Skeletal muscle tissue (tissue), 3 donors: ENCODE measurements at regions not wholly inside any gene's neighbourhood (a gene's known extent, or its start where the extent isn't known, plus 50 kb on each side); places are given as distances from the start of the nearest gene placed in this dataset.

Source experiments
- H3K27ac ChIP-seq: one replicate; pipeline ENCODE4 v1.7.0; 2013; ENCODE audit warnings: mild to moderate bottlenecking, low read depth, low read length, inconsistent platforms
- H3K27me3 ChIP-seq, 3 donors: one replicate each; pipeline ENCODE4 v1.7.0; 2013; ENCODE audit warnings: low read length in 3 of 3; ENCODE audit not compliant: control insufficient read depth in 3 of 3, insufficient read depth in 3 of 3
- H3K36me3 ChIP-seq, 3 donors: one replicate each; pipeline ENCODE4 v1.7.0; 2013; ENCODE audit warnings: low read length in 3 of 3; ENCODE audit not compliant: control insufficient read depth in 3 of 3, insufficient read depth in 3 of 3
- H3K4me1 ChIP-seq, 3 donors: one replicate each; pipeline ENCODE4 v1.7.0; 2013; ENCODE audit warnings: low read length in 3 of 3, mild to moderate bottlenecking in 3 of 3; ENCODE audit not compliant: control insufficient read depth in 3 of 3, insufficient read depth in 3 of 3
- H3K4me3 ChIP-seq, 3 donors: one replicate each; pipeline ENCODE4 v1.7.0; 2013; ENCODE audit warnings: low read length in 3 of 3
- H3K9ac ChIP-seq, 3 donors: one replicate each; pipeline ENCODE4 v1.7.0; 2013; ENCODE audit warnings: low read length in 3 of 3, mild to moderate bottlenecking in 3 of 3, moderate library complexity in 2 of 3, low read depth in 1 of 3
- H3K9me3 ChIP-seq, 3 donors: one replicate each; pipeline ENCODE4 v1.7.0; 2013; ENCODE audit warnings: low read length in 3 of 3; ENCODE audit not compliant: control insufficient read depth in 3 of 3
- donor health status: Osteomylitis.

DNA sequence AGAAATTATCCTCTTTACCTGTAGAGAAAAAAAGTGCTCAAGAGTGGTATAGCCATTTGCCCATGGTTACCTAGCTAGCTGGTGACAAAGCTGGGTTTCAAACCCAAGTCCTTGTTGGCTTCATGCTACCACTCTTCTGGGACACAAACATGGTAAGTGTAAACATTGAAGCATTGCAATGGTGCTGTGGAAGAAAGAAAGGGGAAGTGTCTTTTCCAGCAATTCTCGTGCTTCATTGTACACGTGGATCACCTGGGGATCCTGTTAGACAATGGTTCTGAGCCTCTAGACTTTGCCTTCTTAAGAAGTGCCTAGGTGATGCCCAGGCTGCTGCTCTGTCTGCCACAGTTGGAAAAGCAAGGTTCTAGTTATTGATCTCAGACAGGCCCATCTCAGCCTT lies 134.8 kb upstream of the CTNNB1 start:
- H3K9ac ChIP-seq: no peak overlapping the region
- H3K36me3 ChIP-seq: no peaks in the 10 kb centered on the region
- no peaks in the 10 kb centered on the region for H3K9me3 ChIP-seq
- no peaks in the 10 kb centered on the region for H3K4me1 ChIP-seq
- no peak overlapping the region for H3K27ac ChIP-seq
- no peaks in the 10 kb centered on the region for H3K27me3 ChIP-seq
- H3K4me3 ChIP-seq: no peak overlapping the region

DNA sequence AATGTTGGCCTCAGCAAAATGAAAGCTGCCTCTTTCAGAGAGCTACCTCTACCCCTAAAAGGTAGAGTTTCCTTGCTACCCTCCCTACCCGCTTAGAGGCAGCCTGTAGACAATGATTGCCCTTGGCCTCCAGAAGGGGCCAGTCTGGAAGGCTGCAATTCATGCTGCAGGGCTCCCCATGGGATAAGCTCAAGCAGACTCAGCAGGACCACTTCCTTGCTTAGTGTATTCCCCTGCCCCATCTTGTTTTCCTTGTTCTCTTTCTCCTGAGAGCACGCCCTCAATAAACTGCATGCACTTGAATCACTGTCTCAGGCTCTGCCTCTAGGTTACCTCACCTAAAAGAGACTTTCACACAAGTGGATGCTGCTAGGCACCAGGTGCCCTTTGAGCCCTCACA lies 134.0 kb upstream of the CTNNB1 start:
- no peaks in the 10 kb centered on the region for H3K27me3 ChIP-seq
- H3K36me3 ChIP-seq: no peaks in the 10 kb centered on the region
- H3K4me3 ChIP-seq: no peak overlapping the region
- H3K9me3 ChIP-seq: no peaks in the 10 kb centered on the region
- H3K4me1 ChIP-seq: no peaks in the 10 kb centered on the region
- no peak overlapping the region for H3K9ac ChIP-seq
- H3K27ac ChIP-seq: no peak overlapping the region

DNA sequence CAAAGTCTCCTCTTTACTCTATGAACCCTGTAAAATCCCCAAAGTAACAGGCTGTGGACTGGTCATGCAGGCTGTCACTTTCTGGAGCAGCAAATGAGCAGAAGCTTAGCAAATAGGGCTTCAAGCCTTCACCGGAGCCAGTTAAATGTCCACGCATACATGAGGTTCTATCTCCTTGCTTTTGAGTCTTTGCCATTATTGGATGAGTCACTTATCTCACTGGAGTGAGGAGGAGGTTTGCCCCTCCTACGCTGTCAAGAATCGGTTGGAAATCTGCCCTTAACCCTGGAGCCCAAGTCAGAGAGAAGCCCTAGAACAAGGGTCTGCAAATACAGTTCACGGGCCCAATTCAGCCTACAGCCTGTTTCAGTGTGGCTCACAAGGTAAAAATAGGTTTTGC lies 126.1 kb upstream of the CTNNB1 start:
- no peaks in the 10 kb centered on the region for H3K36me3 ChIP-seq
- no peaks in the 10 kb centered on the region for H3K27me3 ChIP-seq
- no peaks in the 10 kb centered on the region for H3K4me1 ChIP-seq
- no peak overlapping the region for H3K4me3 ChIP-seq
- no peak overlapping the region for H3K9ac ChIP-seq
- no peak overlapping the region for H3K27ac ChIP-seq
- H3K9me3 ChIP-seq: no peaks in the 10 kb centered on the region

GRCh38 chr3:41075975-41076374 lies 123.3 kb upstream of the CTNNB1 start:
- Histone ChIP-seq H3K27me3 (peaks cover 0 to 3% (median 0%) of the 10 kb centered on the region in 3 donors), H3K27ac (no peak overlapping the region), H3K36me3 (no peaks in the 10 kb centered on the region), H3K4me1 (no peaks in the 10 kb centered on the region), H3K4me3 (no peak overlapping the region), H3K9ac (no peak overlapping the region), H3K9me3 (no peaks in the 10 kb centered on the region)

DNA sequence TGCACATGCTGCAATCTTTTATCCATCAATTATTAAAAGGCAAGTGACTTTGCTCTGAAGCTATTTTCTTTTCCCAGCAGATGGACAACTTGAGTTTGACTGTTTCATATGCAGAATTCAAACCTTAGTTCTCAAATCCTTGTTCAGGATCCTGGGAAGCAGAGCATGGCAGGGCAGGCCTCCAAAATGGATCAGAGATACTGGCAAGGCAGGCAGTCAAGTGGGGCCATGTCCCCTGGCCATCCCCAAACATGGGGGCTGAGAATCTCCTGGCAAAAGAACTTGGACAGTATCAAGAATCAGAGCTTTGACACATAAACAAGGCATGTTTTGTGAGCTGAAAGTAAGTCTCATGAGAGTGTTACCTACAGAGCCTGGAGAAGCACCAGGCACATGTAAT lies 122.9 kb upstream of the CTNNB1 start:
- Histone ChIP-seq H3K27ac (no peak overlapping the region), H3K9ac (no peak overlapping the region), H3K4me1 (no peaks in the 10 kb centered on the region), H3K27me3 (peaks cover 0 to 3% (median 0%) of the 10 kb centered on the region in 3 donors), H3K36me3 (no peaks in the 10 kb centered on the region), H3K9me3 (no peaks in the 10 kb centered on the region), H3K4me3 (no peak overlapping the region)

- no peaks in the 10 kb centered on the region for H3K4me1 ChIP-seq
- H3K36me3 ChIP-seq: no peaks in the 10 kb centered on the region
- H3K27ac ChIP-seq: no peak overlapping the region
- H3K9ac ChIP-seq: no peak overlapping the region
- H3K27me3 ChIP-seq: peaks cover 0 to 3% (median 0%) of the 10 kb centered on the region in 3 donors
- no peak overlapping the region for H3K4me3 ChIP-seq
- H3K9me3 ChIP-seq: no peaks in the 10 kb centered on the region
Observed at GRCh38 chr3:41080141-41080540, 119.2 kb upstream of the CTNNB1 start.

GRCh38 chr3:41088882-41089281 lies 110.4 kb upstream of the CTNNB1 start:
- no peaks in the 10 kb centered on the region for H3K4me1 ChIP-seq
- H3K4me3 ChIP-seq: no peak overlapping the region
- H3K36me3 ChIP-seq: no peaks in the 10 kb centered on the region
- H3K27me3 ChIP-seq: no peaks in the 10 kb centered on the region
- no peak overlapping the region for H3K9ac ChIP-seq
- H3K27ac ChIP-seq: no peak overlapping the region
- no peaks in the 10 kb centered on the region for H3K9me3 ChIP-seq

GRCh38 chr3:41089566-41089965 lies 109.7 kb upstream of the CTNNB1 start:
- Histone ChIP-seq H3K4me3 (no peak overlapping the region), H3K27ac (no peak overlapping the region), H3K27me3 (no peaks in the 10 kb centered on the region), H3K36me3 (no peaks in the 10 kb centered on the region), H3K9ac (no peak overlapping the region), H3K9me3 (no peaks in the 10 kb centered on the region), H3K4me1 (no peaks in the 10 kb centered on the region)

- Histone ChIP-seq H3K36me3 (no peaks in the 10 kb centered on the region), H3K9me3 (no peaks in the 10 kb centered on the region), H3K27me3 (no peaks in the 10 kb centered on the region), H3K9ac (no peak overlapping the region), H3K4me3 (no peak overlapping the region), H3K27ac (no peak overlapping the region), H3K4me1 (no peaks in the 10 kb centered on the region)
Observed at GRCh38 chr3:41092844-41093243, 106.5 kb upstream of the CTNNB1 start.

- no peaks in the 10 kb centered on the region for H3K36me3 ChIP-seq
- no peak overlapping the region for H3K4me3 ChIP-seq
- no peaks in the 10 kb centered on the region for H3K27me3 ChIP-seq
- no peaks in the 10 kb centered on the region for H3K4me1 ChIP-seq
- H3K9me3 ChIP-seq: no peaks in the 10 kb centered on the region
- no peak overlapping the region for H3K9ac ChIP-seq
- H3K27ac ChIP-seq: no peak overlapping the region
Observed at GRCh38 chr3:41093476-41093875, 105.8 kb upstream of the CTNNB1 start.

DNA sequence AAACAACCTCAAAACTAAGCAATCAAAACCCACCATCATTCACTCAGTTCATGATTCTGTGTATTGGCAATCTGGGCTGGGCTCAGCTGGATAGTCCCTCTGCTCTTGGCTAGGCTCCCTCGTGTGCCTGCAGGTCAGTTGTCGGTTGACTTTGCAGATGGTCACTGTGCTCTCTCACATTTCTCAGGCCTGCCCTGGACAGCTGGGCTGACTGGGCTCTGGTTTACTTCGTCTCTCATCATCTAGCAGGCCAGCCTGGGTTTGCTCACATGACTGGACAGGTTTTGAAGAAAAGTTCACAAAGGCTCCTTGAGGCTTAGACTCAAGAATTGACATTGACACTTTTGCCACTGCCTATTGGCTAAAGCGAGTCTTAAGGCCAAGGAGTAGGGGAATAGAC lies 105.0 kb upstream of the CTNNB1 start:
- no peak overlapping the region for H3K4me3 ChIP-seq
- no peaks in the 10 kb centered on the region for H3K4me1 ChIP-seq
- no peaks in the 10 kb centered on the region for H3K9me3 ChIP-seq
- no peaks in the 10 kb centered on the region for H3K27me3 ChIP-seq
- no peak overlapping the region for H3K27ac ChIP-seq
- no peak overlapping the region for H3K9ac ChIP-seq
- H3K36me3 ChIP-seq: no peaks in the 10 kb centered on the region
